Ovary (tissue), 3 donors: ENCODE measurements at regions not wholly inside any gene's neighbourhood (a gene's known extent, or its start where the extent isn't known, plus 50 kb on each side); places are given as distances from the start of the nearest gene placed in this dataset.

Source experiments
- EP300 ChIP-seq: sonication (generic); formaldehyde crosslinking; IDR thresholded peaks from one replicate; pipeline ENCODE4 v1.6.1; 2017; ENCODE audit warnings: antibody characterized with exemption
- TF ChIP-seq, protein P1 (sequence below), 3 donors: fragments of 450-650 bp in 2 of 3; fragments of 200-600 bp in 1 of 3; IDR thresholded peaks; one replicate each; pipeline versions ENCODE4 v1.5.1 to v1.8.0; 2016 to 2022; ENCODE audit warnings: antibody characterized with exemption in 3 of 3, mild to moderate bottlenecking in 1 of 3
- donor health status: DM: no; HTN: no; CAD: no.

DNA sequence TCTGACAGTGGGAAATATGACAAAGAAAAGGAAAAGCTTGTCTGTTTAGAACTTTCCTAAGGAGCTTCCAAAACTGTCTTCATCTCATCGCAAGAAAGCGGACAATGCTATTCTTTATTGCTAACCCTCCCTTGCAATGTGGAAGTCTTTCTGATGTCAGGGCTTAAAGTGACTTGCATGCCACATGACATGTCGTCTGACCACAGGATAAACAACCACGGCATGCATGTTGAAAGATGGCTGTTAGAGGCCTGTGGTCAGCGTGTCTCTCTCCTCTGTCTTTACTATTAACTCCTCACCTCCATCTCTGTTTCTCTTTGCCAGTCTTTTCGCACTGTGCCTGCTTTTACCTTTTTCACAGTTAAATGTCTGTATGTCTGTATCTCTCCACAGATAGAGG is 389.8 kb downstream of the LNPK start:
- TF ChIP-seq, protein P1, sequence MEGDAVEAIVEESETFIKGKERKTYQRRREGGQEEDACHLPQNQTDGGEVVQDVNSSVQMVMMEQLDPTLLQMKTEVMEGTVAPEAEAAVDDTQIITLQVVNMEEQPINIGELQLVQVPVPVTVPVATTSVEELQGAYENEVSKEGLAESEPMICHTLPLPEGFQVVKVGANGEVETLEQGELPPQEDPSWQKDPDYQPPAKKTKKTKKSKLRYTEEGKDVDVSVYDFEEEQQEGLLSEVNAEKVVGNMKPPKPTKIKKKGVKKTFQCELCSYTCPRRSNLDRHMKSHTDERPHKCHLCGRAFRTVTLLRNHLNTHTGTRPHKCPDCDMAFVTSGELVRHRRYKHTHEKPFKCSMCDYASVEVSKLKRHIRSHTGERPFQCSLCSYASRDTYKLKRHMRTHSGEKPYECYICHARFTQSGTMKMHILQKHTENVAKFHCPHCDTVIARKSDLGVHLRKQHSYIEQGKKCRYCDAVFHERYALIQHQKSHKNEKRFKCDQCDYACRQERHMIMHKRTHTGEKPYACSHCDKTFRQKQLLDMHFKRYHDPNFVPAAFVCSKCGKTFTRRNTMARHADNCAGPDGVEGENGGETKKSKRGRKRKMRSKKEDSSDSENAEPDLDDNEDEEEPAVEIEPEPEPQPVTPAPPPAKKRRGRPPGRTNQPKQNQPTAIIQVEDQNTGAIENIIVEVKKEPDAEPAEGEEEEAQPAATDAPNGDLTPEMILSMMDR (IDR thresholded peaks at IDR 0.05): no peak
- no peak for TF ChIP-seq EP300
